GM12892 (cell line): ENCODE measurements at regions not wholly inside any gene's neighbourhood (a gene's known extent, or its start where the extent isn't known, plus 50 kb on each side); places are given as distances from the start of the nearest gene placed in this dataset.

Experiments
- DNase-seq: peaks from one replicate; pipeline ENCODE4 v3.0.0; 2011; ENCODE audit not compliant: insufficient read length
- FAIRE-seq: peaks from 2 replicates; lab custom pipeline; 2011; peaks lifted over from hg19 to GRCh38; lab: Jason Lieb, UNC
- POLR2A ChIP-seq: IDR thresholded peaks from 2 replicates; pipeline ENCODE4 v1.6.1; 2011; ENCODE audit warnings: low read depth, low read length, control low read depth
- POLR2AphosphoS5 ChIP-seq: IDR thresholded peaks from 2 replicates; pipeline ENCODE4 v1.6.1; 2011; ENCODE audit warnings: low read depth, low read length, control low read depth
- TAF1 ChIP-seq: IDR thresholded peaks from 2 replicates; pipeline ENCODE4 v1.6.1; 2011; ENCODE audit warnings: low read depth, mild to moderate bottlenecking, control low read depth, low read length, borderline replicate concordance

DNA sequence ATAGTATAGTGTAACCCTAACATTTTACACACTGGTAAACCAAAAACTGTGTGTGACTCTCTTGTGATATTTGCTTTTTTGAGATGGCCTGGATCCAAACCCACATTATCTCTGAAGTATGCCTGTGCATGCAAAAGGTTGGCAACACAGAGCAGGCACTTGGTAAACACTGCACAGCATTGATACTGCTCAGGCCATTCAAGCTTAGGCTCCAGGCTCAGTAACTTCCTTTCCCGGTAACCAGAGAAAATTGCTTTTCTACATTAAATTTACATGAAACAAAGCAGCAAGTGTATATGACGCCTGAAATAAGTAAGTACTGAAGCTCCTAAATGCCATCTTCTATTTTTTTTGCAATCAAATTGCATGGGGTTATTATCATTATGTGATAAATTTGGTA is 205.7 kb downstream of the EPM2A start:
- TF ChIP-seq POLR2A: no peak
- no peak for TF ChIP-seq POLR2AphosphoS5
- TF ChIP-seq TAF1: no peak
- DNase-seq (no peak), FAIRE-seq (no peak)

- FAIRE-seq: no peak
- TF ChIP-seq TAF1: no peak
- TF ChIP-seq POLR2A: no peak
- no peak for TF ChIP-seq POLR2AphosphoS5
Measured at GRCh38 chr6:145530454-145530853, 204.9 kb downstream of the EPM2A start.

GRCh38 chr6:145531032-145531431 is 204.3 kb downstream of the EPM2A start:
- no peak for DNase-seq
- TF ChIP-seq POLR2A: no peak
- TF ChIP-seq TAF1: no peak
- no peak for TF ChIP-seq POLR2AphosphoS5
- no peak for FAIRE-seq

More at GRCh38 chr6:145530454-145530853, 204.9 kb downstream of the EPM2A start:
- DNase-seq: no peak

DNA sequence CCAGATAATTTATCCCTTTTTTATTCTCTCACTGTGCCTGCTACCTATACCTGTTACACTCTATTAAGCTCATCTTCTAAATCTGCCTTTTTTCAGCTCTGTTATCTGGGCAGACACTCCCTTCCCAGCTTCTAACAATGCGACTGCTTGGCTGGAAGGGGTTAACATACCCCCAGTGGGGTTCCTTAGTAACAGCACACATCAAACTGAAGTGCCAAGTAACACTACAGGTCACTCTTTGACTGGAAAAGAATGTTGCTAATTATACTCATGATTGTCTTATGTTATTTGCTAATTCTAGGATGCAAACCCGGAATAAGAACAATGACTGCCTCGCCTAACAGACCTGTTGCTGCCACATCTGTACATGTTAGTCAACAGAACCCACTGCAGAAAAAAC is 203.5 kb downstream of the EPM2A start:
- no peak for FAIRE-seq
- DNase-seq: no peak
- TF ChIP-seq POLR2AphosphoS5 (no peak), POLR2A (no peak), TAF1 (no peak)

DNA sequence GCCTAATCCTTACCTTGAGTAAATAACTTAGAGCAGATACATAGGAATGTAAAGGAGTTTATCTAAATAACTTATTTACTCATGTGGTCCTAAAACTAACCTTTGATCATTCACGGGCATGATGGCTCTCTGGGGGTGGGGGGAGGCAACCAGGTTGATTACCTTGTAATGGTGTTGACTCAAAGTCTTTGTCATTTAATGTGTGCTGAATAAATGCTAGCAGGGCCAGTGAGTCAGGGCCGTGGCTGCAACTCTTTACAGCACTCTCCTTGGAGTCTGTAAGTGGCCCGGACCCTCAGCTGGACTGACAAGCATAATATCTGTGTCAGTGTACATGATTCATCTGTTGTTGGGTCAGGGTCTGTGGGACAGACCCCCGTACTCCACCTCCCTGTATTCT is 203.0 kb downstream of the EPM2A start:
- FAIRE-seq (no peak), DNase-seq (no peak)
- TF ChIP-seq POLR2A (no peak), POLR2AphosphoS5 (no peak)

GRCh38 chr6:145534989-145535388 is 200.3 kb downstream of the EPM2A start:
- DNase-seq (no peak), FAIRE-seq (no peak)

GRCh38 chr6:145538989-145539388 is 196.3 kb downstream of the EPM2A start:
- TF ChIP-seq POLR2AphosphoS5 (no peak), TAF1 (no peak), POLR2A (no peak)
- no peak for FAIRE-seq
- DNase-seq: no peak

More at GRCh38 chr6:145534989-145535388, 200.3 kb downstream of the EPM2A start:
- no peak for TF ChIP-seq POLR2AphosphoS5
- TF ChIP-seq POLR2A: no peak
- TF ChIP-seq TAF1: no peak

DNA sequence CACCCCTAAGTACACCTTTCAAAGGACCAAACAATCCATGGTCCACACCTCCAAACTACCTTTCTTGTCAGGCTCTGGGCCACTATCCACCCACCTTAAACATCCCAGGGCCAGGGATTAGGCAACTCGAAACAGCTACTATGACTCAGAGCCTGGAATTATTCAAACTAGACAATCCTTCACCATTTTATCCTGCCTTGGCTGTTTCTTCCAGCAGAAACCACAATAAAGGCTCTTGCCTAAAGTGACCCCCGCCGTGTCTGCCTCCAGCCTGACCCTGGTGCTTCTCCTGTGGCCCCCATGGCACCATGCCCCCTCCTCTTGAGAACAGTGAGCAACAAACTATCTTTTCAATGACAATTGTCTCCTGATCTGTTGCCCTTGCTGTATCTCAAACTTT is 195.5 kb downstream of the EPM2A start:
- TF ChIP-seq POLR2AphosphoS5: no peak
- TF ChIP-seq POLR2A: no peak
- TF ChIP-seq TAF1: no peak
- DNase-seq (no peak), FAIRE-seq (no peak)

DNA sequence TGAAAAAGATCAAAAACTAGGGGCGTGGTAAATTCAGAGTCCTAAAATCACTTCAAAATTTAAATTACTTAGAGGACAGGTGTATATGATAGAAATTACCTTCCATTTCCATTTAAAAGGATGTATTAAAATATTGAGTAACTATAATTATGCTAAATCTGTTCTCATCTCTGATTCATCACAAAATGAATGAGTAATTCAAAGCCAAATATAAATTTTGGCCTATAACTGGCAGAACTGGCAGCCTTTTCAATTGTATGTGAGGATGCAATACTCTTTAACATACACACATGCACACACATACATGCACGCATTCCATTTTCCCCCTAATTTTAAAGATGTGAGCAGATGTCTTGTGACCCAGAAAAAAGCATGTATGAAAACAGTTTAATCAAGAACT is 194.6 kb downstream of the EPM2A start:
- TF ChIP-seq TAF1 (no peak), POLR2AphosphoS5 (no peak), POLR2A (no peak)
- DNase-seq: no peak

DNA sequence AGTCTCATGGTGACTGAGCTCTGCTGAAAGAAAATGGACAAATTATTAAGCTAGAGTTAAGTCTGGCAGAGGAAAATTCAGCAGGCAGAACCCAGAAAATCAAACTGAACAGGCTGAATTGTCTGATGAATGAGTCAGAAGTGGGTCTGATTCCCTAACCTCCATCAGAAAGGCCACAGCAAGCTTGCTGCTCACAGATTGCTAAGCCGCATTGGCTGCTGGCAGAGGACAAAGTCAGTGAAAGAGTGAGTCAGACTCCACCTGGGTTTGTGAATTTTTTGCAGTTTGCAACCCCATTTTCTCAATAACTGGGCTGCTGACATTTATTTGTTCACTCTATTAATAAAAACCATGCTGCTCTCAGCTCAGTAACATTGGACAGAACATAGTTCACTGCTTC is 191.3 kb downstream of the EPM2A start:
- no peak for DNase-seq
- TF ChIP-seq POLR2A (no peak), TAF1 (no peak), POLR2AphosphoS5 (no peak)
- no peak for FAIRE-seq

More for the DNA sequence above, 194.6 kb downstream of the EPM2A start:
- no peak for FAIRE-seq

- FAIRE-seq (no peak), DNase-seq (no peak)
- TF ChIP-seq POLR2A (no peak), TAF1 (no peak)
Measured at GRCh38 chr6:145544514-145544913, 190.8 kb downstream of the EPM2A start.

GRCh38 chr6:145546265-145546664 is 189.1 kb downstream of the EPM2A start:
- FAIRE-seq (no peak), DNase-seq (no peak)
- TF ChIP-seq POLR2A (no peak), POLR2AphosphoS5 (no peak), TAF1 (no peak)

DNA sequence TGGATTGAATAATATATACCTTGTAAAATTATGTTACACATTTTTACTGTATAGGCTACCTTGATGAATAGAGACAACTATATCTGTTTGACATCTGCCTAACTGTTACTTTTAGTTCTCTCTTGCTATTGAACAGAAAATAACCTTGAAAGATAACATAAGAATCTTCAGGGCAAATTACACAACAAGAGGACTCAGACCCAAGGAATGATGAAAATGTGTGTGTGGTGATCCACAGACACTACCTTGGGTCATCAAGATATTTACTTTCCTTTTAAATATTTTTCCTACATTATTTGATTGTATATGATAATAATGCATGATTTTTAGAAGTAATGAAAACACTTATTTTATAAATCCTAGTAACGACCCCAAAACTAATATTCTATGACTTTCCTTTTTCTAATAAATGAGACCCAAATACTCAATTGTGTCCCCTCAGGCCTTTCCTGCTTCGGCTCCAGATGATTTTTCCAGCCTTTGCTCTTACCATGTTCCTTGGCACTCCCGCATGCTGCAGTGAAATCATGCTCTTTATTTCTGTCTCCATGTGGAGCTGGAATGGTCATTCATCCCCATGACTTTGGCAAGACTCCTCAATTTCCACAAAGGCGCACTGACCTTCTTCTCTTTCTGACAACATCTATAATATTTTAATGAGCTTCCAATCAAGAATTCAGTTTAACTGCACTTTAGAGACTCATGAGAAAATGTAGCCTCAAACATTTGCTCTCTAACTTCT is 187.6 kb downstream of the EPM2A start:
- no peak for FAIRE-seq
- no peak for TF ChIP-seq POLR2AphosphoS5
- no peak for TF ChIP-seq POLR2A
- no peak for TF ChIP-seq TAF1
- DNase-seq: no peak

- FAIRE-seq (no peak), DNase-seq (no peak)
- TF ChIP-seq TAF1 (no peak), POLR2A (no peak), POLR2AphosphoS5 (no peak)
Measured at GRCh38 chr6:145548933-145549648, 186.2 kb downstream of the EPM2A start.
